ENCODE measurements at regions not wholly inside any gene's neighbourhood (a gene's known extent, or its start where the extent isn't known, plus 50 kb on each side); places are given as distances from the start of the nearest gene placed in this dataset.

DNA sequence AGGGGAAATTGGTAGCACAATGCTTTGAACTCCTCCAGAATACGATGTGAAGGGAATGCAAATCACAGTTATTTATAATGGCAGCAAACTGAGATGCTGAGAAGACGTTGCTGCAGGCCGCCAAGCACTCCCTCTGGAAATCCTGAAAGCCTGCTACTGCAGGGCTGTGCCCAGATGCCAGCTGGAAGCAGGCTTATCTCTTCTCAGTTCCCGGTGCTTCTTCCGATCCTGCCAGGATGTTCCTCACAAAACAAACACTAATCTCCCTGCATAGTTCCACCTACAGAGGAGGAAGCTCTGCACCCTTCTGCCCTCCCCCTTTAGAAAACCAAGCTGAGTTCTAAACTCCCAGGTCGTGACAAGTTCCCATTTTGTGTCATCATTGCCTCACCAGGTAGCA is 201.7 kb upstream of the BCL6 start:
- CTCF ChIA-PET: interaction anchor here (1.3 kb wide), 1 partner anchor 199 kb away, joined by 3 read pairs; no protein-coding TSS in a partner anchor
- DNase-seq (ENCODE audit: low spot score): no peak
- Mint-ChIP-seq H3K4me1 (peaks cover 8% of the 10 kb centered on the region), H3K9me3 (no peaks in the 10 kb centered on the region), H3K4me3 (no peak overlapping the region), H3K27ac (no peak overlapping the region), H3K27me3 (ENCODE audit: low read depth) (no peaks in the 10 kb centered on the region; the same call in 1 of the 2 replicates), H3K36me3 (no peaks in the 10 kb centered on the region)
- TF ChIP-seq IRF1 (CRISPR knock-in tag; IDR thresholded peaks at IDR 0.05) (no peak), NR3C1 (CRISPR knock-in tag; conservative IDR thresholded peaks at IDR 0.05; ENCODE audit: low read depth) (no peak), USF1 (CRISPR knock-in tag; IDR thresholded peaks at IDR 0.05) (no peak), TP53 (CRISPR knock-in tag; IDR thresholded peaks at IDR 0.05) (no peak), FOXP4 (CRISPR knock-in tag; IDR thresholded peaks at IDR 0.05) (no peak), EMX1 (CRISPR knock-in tag; IDR thresholded peaks at IDR 0.05) (no peak), MYBL2 (CRISPR knock-in tag; IDR thresholded peaks at IDR 0.05) (no peak), NFATC4 (CRISPR knock-in tag; IDR thresholded peaks at IDR 0.05) (no peak), ZNF512 (CRISPR knock-in tag; IDR thresholded peaks at IDR 0.05; ENCODE audit: borderline replicate concordance) (no peak), ZNF232 (CRISPR knock-in tag; IDR thresholded peaks at IDR 0.05) (no peak)
- TF ChIP-seq, protein P1, sequence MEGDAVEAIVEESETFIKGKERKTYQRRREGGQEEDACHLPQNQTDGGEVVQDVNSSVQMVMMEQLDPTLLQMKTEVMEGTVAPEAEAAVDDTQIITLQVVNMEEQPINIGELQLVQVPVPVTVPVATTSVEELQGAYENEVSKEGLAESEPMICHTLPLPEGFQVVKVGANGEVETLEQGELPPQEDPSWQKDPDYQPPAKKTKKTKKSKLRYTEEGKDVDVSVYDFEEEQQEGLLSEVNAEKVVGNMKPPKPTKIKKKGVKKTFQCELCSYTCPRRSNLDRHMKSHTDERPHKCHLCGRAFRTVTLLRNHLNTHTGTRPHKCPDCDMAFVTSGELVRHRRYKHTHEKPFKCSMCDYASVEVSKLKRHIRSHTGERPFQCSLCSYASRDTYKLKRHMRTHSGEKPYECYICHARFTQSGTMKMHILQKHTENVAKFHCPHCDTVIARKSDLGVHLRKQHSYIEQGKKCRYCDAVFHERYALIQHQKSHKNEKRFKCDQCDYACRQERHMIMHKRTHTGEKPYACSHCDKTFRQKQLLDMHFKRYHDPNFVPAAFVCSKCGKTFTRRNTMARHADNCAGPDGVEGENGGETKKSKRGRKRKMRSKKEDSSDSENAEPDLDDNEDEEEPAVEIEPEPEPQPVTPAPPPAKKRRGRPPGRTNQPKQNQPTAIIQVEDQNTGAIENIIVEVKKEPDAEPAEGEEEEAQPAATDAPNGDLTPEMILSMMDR (IDR thresholded peaks at IDR 0.05): no peak
- TF ChIP-seq, protein P2, sequence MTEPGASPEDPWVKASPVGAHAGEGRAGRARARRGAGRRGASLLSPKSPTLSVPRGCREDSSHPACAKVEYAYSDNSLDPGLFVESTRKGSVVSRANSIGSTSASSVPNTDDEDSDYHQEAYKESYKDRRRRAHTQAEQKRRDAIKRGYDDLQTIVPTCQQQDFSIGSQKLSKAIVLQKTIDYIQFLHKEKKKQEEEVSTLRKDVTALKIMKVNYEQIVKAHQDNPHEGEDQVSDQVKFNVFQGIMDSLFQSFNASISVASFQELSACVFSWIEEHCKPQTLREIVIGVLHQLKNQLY (CRISPR knock-in tag; IDR thresholded peaks at IDR 0.05): no peak
- TF ChIP-seq, protein P3, sequence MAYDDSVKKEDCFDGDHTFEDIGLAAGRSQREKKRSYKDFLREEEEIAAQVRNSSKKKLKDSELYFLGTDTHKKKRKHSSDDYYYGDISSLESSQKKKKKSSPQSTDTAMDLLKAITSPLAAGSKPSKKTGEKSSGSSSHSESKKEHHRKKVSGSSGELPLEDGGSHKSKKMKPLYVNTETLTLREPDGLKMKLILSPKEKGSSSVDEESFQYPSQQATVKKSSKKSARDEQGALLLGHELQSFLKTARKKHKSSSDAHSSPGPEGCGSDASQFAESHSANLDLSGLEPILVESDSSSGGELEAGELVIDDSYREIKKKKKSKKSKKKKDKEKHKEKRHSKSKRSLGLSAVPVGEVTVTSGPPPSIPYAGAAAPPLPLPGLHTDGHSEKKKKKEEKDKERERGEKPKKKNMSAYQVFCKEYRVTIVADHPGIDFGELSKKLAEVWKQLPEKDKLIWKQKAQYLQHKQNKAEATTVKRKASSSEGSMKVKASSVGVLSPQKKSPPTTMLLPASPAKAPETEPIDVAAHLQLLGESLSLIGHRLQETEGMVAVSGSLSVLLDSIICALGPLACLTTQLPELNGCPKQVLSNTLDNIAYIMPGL (CRISPR knock-in tag; IDR thresholded peaks at IDR 0.05): no peak
- TF ChIP-seq, protein P4, sequence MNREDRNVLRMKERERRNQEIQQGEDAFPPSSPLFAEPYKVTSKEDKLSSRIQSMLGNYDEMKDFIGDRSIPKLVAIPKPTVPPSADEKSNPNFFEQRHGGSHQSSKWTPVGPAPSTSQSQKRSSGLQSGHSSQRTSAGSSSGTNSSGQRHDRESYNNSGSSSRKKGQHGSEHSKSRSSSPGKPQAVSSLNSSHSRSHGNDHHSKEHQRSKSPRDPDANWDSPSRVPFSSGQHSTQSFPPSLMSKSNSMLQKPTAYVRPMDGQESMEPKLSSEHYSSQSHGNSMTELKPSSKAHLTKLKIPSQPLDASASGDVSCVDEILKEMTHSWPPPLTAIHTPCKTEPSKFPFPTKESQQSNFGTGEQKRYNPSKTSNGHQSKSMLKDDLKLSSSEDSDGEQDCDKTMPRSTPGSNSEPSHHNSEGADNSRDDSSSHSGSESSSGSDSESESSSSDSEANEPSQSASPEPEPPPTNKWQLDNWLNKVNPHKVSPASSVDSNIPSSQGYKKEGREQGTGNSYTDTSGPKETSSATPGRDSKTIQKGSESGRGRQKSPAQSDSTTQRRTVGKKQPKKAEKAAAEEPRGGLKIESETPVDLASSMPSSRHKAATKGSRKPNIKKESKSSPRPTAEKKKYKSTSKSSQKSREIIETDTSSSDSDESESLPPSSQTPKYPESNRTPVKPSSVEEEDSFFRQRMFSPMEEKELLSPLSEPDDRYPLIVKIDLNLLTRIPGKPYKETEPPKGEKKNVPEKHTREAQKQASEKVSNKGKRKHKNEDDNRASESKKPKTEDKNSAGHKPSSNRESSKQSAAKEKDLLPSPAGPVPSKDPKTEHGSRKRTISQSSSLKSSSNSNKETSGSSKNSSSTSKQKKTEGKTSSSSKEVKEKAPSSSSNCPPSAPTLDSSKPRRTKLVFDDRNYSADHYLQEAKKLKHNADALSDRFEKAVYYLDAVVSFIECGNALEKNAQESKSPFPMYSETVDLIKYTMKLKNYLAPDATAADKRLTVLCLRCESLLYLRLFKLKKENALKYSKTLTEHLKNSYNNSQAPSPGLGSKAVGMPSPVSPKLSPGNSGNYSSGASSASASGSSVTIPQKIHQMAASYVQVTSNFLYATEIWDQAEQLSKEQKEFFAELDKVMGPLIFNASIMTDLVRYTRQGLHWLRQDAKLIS (CRISPR knock-in tag; IDR thresholded peaks at IDR 0.05; ENCODE audit: borderline replicate concordance): no peak
- ATAC-seq: no peak
- POLR2A ChIA-PET: no interaction called here

All from WTC11 (cell line).